GM12878 (cell line): ENCODE measurements at regions not wholly inside any gene's neighbourhood (a gene's known extent, or its start where the extent isn't known, plus 50 kb on each side); places are given as distances from the start of the nearest gene placed in this dataset.

Experiments
- ATAC-seq: fragments of 200-7000 bp; cut with Tn5 transposase; 3 replicates; pipeline ENCODE4 v1.9.1; 2020; ENCODE audit warnings: mild to moderate bottlenecking, moderate library complexity
- BruUV-seq: library from RNA; stranded (reverse); fragments of 400-500 nt; replicated peaks from 2 replicates; lab custom pipeline; 2021; lab: Mats Ljungman, UMichigan
- CTCF ChIA-PET: fragments of 300-600 bp; sonication (Branson Sonifier 250); formaldehyde crosslinking; extraction: SDS; loops from one replicate; lab custom pipeline; 2021; ENCODE audit warnings: inconsistent platforms; lab: Yijun Ruan, JAX
- POLR2A ChIA-PET: fragments of 350-600 bp; formaldehyde crosslinking; extraction: SDS; loops from one replicate; lab custom pipeline; 2021; ENCODE audit warnings: inconsistent platforms; lab: Charles Lee
- RAD21 ChIA-PET: fragments of 300-600 bp; sonication (Branson Sonifier 250); formaldehyde crosslinking; loops from one replicate; lab custom pipeline; 2023; ENCODE audit warnings: antibody characterized with exemption; ENCODE audit not compliant: unreplicated experiment; lab: Charles Lee
- SMC1A ChIA-PET: fragments of 300-600 bp; sonication (Branson Sonifier 250); formaldehyde crosslinking; loops from one replicate; lab custom pipeline; 2023; ENCODE audit not compliant: unreplicated experiment, uncharacterized antibody; lab: Charles Lee
- DNase-seq: peaks from one replicate; pipeline ENCODE4 v3.0.0-alpha.2; 2011; ENCODE audit warnings: low read depth, low spot score
- FAIRE-seq: peaks from 3 replicates; lab custom pipeline; 2011; peaks lifted over from hg19 to GRCh38; lab: Jason Lieb, UNC
- H2AFZ ChIP-seq: 2 replicates; pipeline ENCODE4 v1.6.0; 2011; ENCODE audit warnings: low read depth, low read length, control low read depth; ENCODE audit not compliant: control insufficient read depth
- H3K27ac ChIP-seq: 2 replicates; pipeline ENCODE4 v1.5.1; 2011; ENCODE audit warnings: control low read depth; ENCODE audit not compliant: control insufficient read depth, insufficient read depth
- H3K27me3 ChIP-seq, 2 experiments: replicated peaks in 1 of 2; 2 replicates each; pipeline versions ENCODE4 v1.6.0 to v1.6.1; 2011; ENCODE audit warnings: low read length in 1 of 2; ENCODE audit not compliant: control insufficient read depth in 2 of 2, insufficient read depth in 2 of 2
- H3K36me3 ChIP-seq, 2 experiments: 2 replicates each; pipeline ENCODE4 v1.5.1; 2011; ENCODE audit warnings: low read length in 1 of 2; ENCODE audit not compliant: control insufficient read depth in 2 of 2, insufficient read depth in 2 of 2
- H3K4me1 ChIP-seq: 2 replicates; pipeline ENCODE4 v1.6.1; 2011; ENCODE audit warnings: mild to moderate bottlenecking, low read length, moderate library complexity, mixed read lengths; ENCODE audit not compliant: control insufficient read depth, insufficient read depth
- H3K4me2 ChIP-seq: 2 replicates; pipeline ENCODE4 v1.6.0; 2011; ENCODE audit warnings: control low read depth; ENCODE audit not compliant: control insufficient read depth, insufficient read depth
- H3K4me3 ChIP-seq: fragments of 200-600 bp; sonication (generic); 2 replicates; pipeline ENCODE4 v1.5.1; 2016
- H3K79me2 ChIP-seq: 2 replicates; pipeline ENCODE4 v1.6.0; 2011; ENCODE audit warnings: low read length; ENCODE audit not compliant: control insufficient read depth, insufficient read depth
- H3K9ac ChIP-seq: 2 replicates; pipeline ENCODE4 v1.8.0; 2011; ENCODE audit warnings: low read length, control low read depth, mixed read lengths; ENCODE audit not compliant: control insufficient read depth, insufficient read depth
- H3K9me3 ChIP-seq: replicated peaks from 3 replicates; pipeline ENCODE4 v1.5.1; 2011; ENCODE audit warnings: mild to moderate bottlenecking, low read length; ENCODE audit not compliant: control insufficient read depth, insufficient read depth
- H4K20me1 ChIP-seq: 2 replicates; pipeline ENCODE4 v1.6.0; 2011; ENCODE audit not compliant: control insufficient read depth, insufficient read depth
- CHD2 ChIP-seq: IDR thresholded peaks from 2 replicates; pipeline ENCODE4 v1.6.1; 2011; ENCODE audit warnings: low read depth, low read length, improper control_type of control experiment, borderline replicate concordance
- CTCF ChIP-seq, 3 experiments: IDR thresholded peaks in 2 of 3; conservative IDR thresholded peaks in 1 of 3; 2 replicates each; pipeline ENCODE4 v1.5.1; 2011; ENCODE audit warnings: low read depth in 3 of 3, low read length in 3 of 3, mild to moderate bottlenecking in 3 of 3, control low read depth in 2 of 3, moderate library complexity in 2 of 3, inconsistent platforms in 1 of 3, mixed read lengths in 1 of 3; ENCODE audit not compliant: control insufficient read depth in 2 of 3, insufficient read depth in 1 of 3; ENCODE audit errors: extremely low read depth in 1 of 3
- KLF5 ChIP-seq: fragments of 450-650 bp; IDR thresholded peaks from 2 replicates; pipeline ENCODE4 v1.6.1; 2014; ENCODE audit warnings: mild to moderate bottlenecking; ENCODE audit not compliant: partially characterized antibody
- NFYA ChIP-seq: IDR thresholded peaks from 2 replicates; pipeline ENCODE4 v1.6.1; 2011; ENCODE audit warnings: low read depth, mild to moderate bottlenecking, low read length, improper control_type of control experiment, borderline replicate concordance
- NR2C1 ChIP-seq: fragments of 450-650 bp; IDR thresholded peaks from 2 replicates; pipeline ENCODE4 v1.6.1; 2017; ENCODE audit warnings: antibody characterized with exemption, mild to moderate bottlenecking, moderate library complexity
- POLR2AphosphoS2 ChIP-seq: IDR thresholded peaks from 2 replicates; pipeline ENCODE4 v1.6.1; 2011; ENCODE audit warnings: low read depth, mild to moderate bottlenecking, low read length, improper control_type of control experiment, moderate library complexity
- REST ChIP-seq: IDR thresholded peaks from 2 replicates; pipeline ENCODE4 v1.6.1; 2012; ENCODE audit warnings: mild to moderate bottlenecking, low read depth, low read length
- TCF3 ChIP-seq: IDR thresholded peaks from 2 replicates; pipeline ENCODE4 v1.6.1; 2012; ENCODE audit warnings: low read depth, mild to moderate bottlenecking, low read length, borderline replicate concordance; ENCODE audit not compliant: insufficient read depth
- ZNF24 ChIP-seq: fragments of 450-650 bp; IDR thresholded peaks from 2 replicates; pipeline ENCODE4 v1.6.1; 2017; ENCODE audit warnings: antibody characterized with exemption, mild to moderate bottlenecking
- ZZZ3 ChIP-seq: IDR thresholded peaks from 2 replicates; pipeline ENCODE4 v1.6.1; 2011; ENCODE audit warnings: low read depth; ENCODE audit not compliant: control insufficient read depth, insufficient read length
- in situ Hi-C: fragments of 300-500 bp; cut with MboI; formaldehyde crosslinking; loops from 9 replicates; pipeline ENCODE4 v1.14.3; 2018; ENCODE audit warnings: mixed read lengths
- intact Hi-C: fragments of 100-400 bp; cut with micrococcal nuclease; formaldehyde crosslinking; loops from one replicate; pipeline ENCODE4 v1.14.2; 2022; ENCODE audit not compliant: unreplicated experiment
- TF ChIP-seq, protein P1 (sequence below): IDR thresholded peaks from 2 replicates; pipeline ENCODE4 v1.6.1; 2011; ENCODE audit warnings: borderline replicate concordance, low read depth, mild to moderate bottlenecking, moderate library complexity, mixed read lengths, low read length; ENCODE audit not compliant: insufficient read depth; ENCODE audit errors: extremely low read length
- TF ChIP-seq, protein P2 (sequence below): IDR thresholded peaks from 2 replicates; pipeline ENCODE4 v1.6.1; 2012; ENCODE audit warnings: low read depth, low read length, improper control_type of control experiment

- TF ChIP-seq REST, result no peak
Measured at GRCh38 chr2:226387499-226387942, 412.1 kb downstream of the IRS1 start (continued).

DNA sequence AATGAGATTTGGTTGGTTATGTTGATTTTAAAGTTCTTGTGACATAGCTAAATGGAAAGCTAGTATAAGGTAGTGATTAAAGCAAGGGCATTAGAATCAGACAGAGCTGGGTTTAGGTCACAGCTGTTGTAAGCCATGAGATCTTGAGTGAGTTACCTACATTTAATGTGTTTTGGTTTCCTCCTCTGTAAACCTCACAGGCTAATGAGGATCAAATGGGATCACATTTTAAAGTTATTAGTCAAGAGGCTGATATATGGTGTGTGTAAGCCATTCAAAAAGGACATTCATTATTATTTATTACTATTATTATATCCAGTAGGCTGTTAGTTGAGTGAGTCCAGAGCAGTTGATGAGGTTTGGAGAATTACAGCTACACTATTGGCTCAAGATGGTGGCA is 416.2 kb downstream of the IRS1 start:
- H3K4me2 ChIP-seq, result no peak overlapping the region
- no peaks in the 10 kb centered on the region for H3K9me3 ChIP-seq
- H3K27me3 ChIP-seq, result no peaks in the 10 kb centered on the region
- no peak for DNase-seq
- H3K4me1 ChIP-seq, result no peaks in the 10 kb centered on the region
- no peak for FAIRE-seq
- H4K20me1 ChIP-seq, result no peaks in the 10 kb centered on the region
- no TSS peak for BruUV-seq
- no peak overlapping the region for H2AFZ ChIP-seq
- no peak overlapping the region for H3K27ac ChIP-seq
- SMC1A ChIA-PET, result interaction anchor here (0.8 kb wide), 1 partner anchor 107 kb away, joined by 3 read pairs; no protein-coding TSS in a partner anchor
- POLR2A ChIA-PET, result no interaction called here
- RAD21 ChIA-PET, result no interaction called here
- H3K4me3 ChIP-seq, result no peak overlapping the region
- no peak for TF ChIP-seq ZZZ3
- TF ChIP-seq POLR2AphosphoS2, result no peak
- no peak for TF ChIP-seq CHD2
- TF ChIP-seq CTCF (IDR thresholded peaks at IDR 0.05 in 2 of 3, conservative IDR thresholded peaks at IDR 0.05 in 1 of 3; ENCODE audit: control insufficient read depth in 2 of 3, extremely low read depth in 1 of 3, insufficient read depth in 1 of 3, low read depth in 3 of 3, low read length in 3 of 3), result no peak
- TF ChIP-seq, protein P1, sequence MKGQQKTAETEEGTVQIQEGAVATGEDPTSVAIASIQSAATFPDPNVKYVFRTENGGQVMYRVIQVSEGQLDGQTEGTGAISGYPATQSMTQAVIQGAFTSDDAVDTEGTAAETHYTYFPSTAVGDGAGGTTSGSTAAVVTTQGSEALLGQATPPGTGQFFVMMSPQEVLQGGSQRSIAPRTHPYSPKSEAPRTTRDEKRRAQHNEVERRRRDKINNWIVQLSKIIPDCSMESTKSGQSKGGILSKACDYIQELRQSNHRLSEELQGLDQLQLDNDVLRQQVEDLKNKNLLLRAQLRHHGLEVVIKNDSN, result no peak
- no peak for TF ChIP-seq NR2C1
- TF ChIP-seq KLF5, result no peak
- no peak for TF ChIP-seq NFYA
- TF ChIP-seq TCF3, result no peak
- TF ChIP-seq ZNF24, result no peak
- TF ChIP-seq, protein P2, sequence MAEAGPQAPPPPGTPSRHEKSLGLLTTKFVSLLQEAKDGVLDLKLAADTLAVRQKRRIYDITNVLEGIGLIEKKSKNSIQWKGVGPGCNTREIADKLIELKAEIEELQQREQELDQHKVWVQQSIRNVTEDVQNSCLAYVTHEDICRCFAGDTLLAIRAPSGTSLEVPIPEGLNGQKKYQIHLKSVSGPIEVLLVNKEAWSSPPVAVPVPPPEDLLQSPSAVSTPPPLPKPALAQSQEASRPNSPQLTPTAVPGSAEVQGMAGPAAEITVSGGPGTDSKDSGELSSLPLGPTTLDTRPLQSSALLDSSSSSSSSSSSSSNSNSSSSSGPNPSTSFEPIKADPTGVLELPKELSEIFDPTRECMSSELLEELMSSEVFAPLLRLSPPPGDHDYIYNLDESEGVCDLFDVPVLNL, result no peak
- H3K79me2 ChIP-seq, result no peaks in the 10 kb centered on the region
- no peaks in the 10 kb centered on the region for H3K36me3 ChIP-seq
- no peak for ATAC-seq
- in situ Hi-C loops, result no loop called here
- H3K9ac ChIP-seq, result no peak overlapping the region
- CTCF ChIA-PET, result no interaction called here
- intact Hi-C loops, result no loop called here
